Transverse colon (tissue), 4 donors: ENCODE measurements at regions not wholly inside any gene's neighbourhood (a gene's known extent, or its start where the extent isn't known, plus 50 kb on each side); places are given as distances from the start of the nearest gene placed in this dataset.

Source experiments
- DNase-seq: peaks from one replicate; pipeline ENCODE4 v3.0.0-alpha.2; 2019
- H3K27ac ChIP-seq, 4 donors: fragments of 200-600 bp; sonication (generic); 2 replicates each; pipeline ENCODE4 v1.5.1; 2016 to 2018; ENCODE audit warnings: inconsistent platforms in 4 of 4
- H3K27me3 ChIP-seq: fragments of 200-600 bp; sonication (generic); 2 replicates; pipeline ENCODE4 v1.5.1; 2017; ENCODE audit warnings: inconsistent platforms
- H3K36me3 ChIP-seq, 4 donors: fragments of 200-600 bp; sonication (generic); 2 replicates each; pipeline ENCODE4 v1.5.1; 2017 to 2019; ENCODE audit warnings: inconsistent platforms in 4 of 4
- H3K4me1 ChIP-seq, 4 donors: fragments of 200-600 bp; sonication (generic); 2 replicates each; pipeline ENCODE4 v1.5.1; 2017 to 2020; ENCODE audit warnings: inconsistent platforms in 4 of 4
- H3K4me3 ChIP-seq, 4 donors: fragments of 200-600 bp; sonication (generic); 1 replicate in 1 of 4; 2 replicates in 3 of 4; pipeline versions ENCODE4 v1.5.1 to v1.6.1; 2017 to 2019; ENCODE audit warnings: inconsistent platforms in 4 of 4
- H3K9me3 ChIP-seq, 2 donors: fragments of 200-600 bp; sonication (generic); 2 replicates each; pipeline ENCODE4 v1.5.1; 2017 to 2019; ENCODE audit warnings: inconsistent platforms in 2 of 2
- CTCF ChIP-seq, 5 experiments: fragments of 200-600 bp in 3 of 5; fragments of 450-650 bp in 2 of 5; sonication (generic) in 3 of 5; IDR thresholded peaks; 1 replicate in 2 of 5; 2 replicates in 3 of 5; pipeline ENCODE4 v1.5.1; 2016 to 2017; ENCODE audit warnings: antibody characterized with exemption in 5 of 5, inconsistent platforms in 3 of 5, mild to moderate bottlenecking in 2 of 5, moderate library complexity in 1 of 5
- EP300 ChIP-seq: sonication (generic); formaldehyde crosslinking; IDR thresholded peaks from one replicate; pipeline ENCODE4 v1.6.1; 2017; ENCODE audit warnings: antibody characterized with exemption, low read depth
- POLR2A ChIP-seq: fragments of 450-650 bp; IDR thresholded peaks from one replicate; pipeline ENCODE4 v1.6.1; 2016; ENCODE audit warnings: antibody characterized with exemption, mild to moderate bottlenecking, moderate library complexity
- POLR2AphosphoS5 ChIP-seq, 3 donors: sonication (generic); formaldehyde crosslinking; IDR thresholded peaks; one replicate each; pipeline ENCODE4 v1.6.1; 2016; ENCODE audit warnings: antibody characterized with exemption in 3 of 3
- WGBS, 2 donors: methylation state at CpG; one replicate each; pipeline ENCODE4 v1.1.5; 2018; ENCODE audit warnings: low coverage in 1 of 2; 5-methylcytosine and 5-hydroxymethylcytosine counted together
- in situ Hi-C, 4 donors: fragments of 200-750 bp; cut with MboI; loops; one replicate each; pipeline versions ENCODE4 v1.15.0 to v1.15.1; 2017; ENCODE audit warnings: low sequenced_read_pairs in 3 of 4, low pct_ligation_motif_present in 1 of 4, low pct_unique_long_range_greater_than_20kb in 1 of 4
- intact Hi-C: fragments of 100-400 bp; cut with DNase I; formaldehyde crosslinking; loops from one replicate; pipeline ENCODE4 v1.15.1; 2023; ENCODE audit warnings: low total_unique reads

- no peaks in the 10 kb centered on the region for H3K9me3 ChIP-seq
- H3K4me3 ChIP-seq = no peak overlapping the region
- peaks cover 0 to 7% (median 0%) of the 10 kb centered on the region in 4 donors for H3K4me1 ChIP-seq
- intact Hi-C loops (no loop called here), in situ Hi-C loops (no loop called here)
- H3K27ac ChIP-seq = no peak overlapping the region
- TF ChIP-seq CTCF (IDR thresholded peaks at IDR 0.05) = no peak
- no peak for TF ChIP-seq POLR2AphosphoS5 (IDR thresholded peaks at IDR 0.05)
- TF ChIP-seq POLR2A = no peak
- TF ChIP-seq EP300 = no peak
- 37 to 86% methylated on average over 2 to 3 of the region's 3 CpGs for WGBS, 2 donors
- no peaks in the 10 kb centered on the region for H3K36me3 ChIP-seq
- DNase-seq = no peak
- no peaks in the 10 kb centered on the region for H3K27me3 ChIP-seq
These were observed 173.7 kb upstream of the LEF1 start for GRCh38 chr4:108342325-108342970.

- no peaks in the 10 kb centered on the region for H3K9me3 ChIP-seq
- intact Hi-C loops = no loop called here
- no peak for TF ChIP-seq POLR2AphosphoS5 (IDR thresholded peaks at IDR 0.05)
- TF ChIP-seq POLR2A = no peak
- no peak for TF ChIP-seq EP300
- TF ChIP-seq CTCF (IDR thresholded peaks at IDR 0.05) = no peak
- no peak overlapping the region for H3K4me3 ChIP-seq
- no peaks in the 10 kb centered on the region for H3K36me3 ChIP-seq
- no peak for DNase-seq
- peaks cover 0 to 7% (median 0%) of the 10 kb centered on the region in 4 donors for H3K4me1 ChIP-seq
- WGBS, 2 donors = 60 to 67% methylated on average over 1 of the region's 1 CpG
- H3K27me3 ChIP-seq = no peaks in the 10 kb centered on the region
- H3K27ac ChIP-seq = no peak overlapping the region
- in situ Hi-C loops = no loop called here
These were observed 169.2 kb upstream of the LEF1 start for GRCh38 chr4:108337923-108338322.

GRCh38 chr4:108336076-108336475 lies 167.3 kb upstream of the LEF1 start:
- Histone ChIP-seq H3K9me3 (no peaks in the 10 kb centered on the region), H3K4me3 (no peak overlapping the region), H3K27me3 (no peaks in the 10 kb centered on the region), H3K36me3 (no peaks in the 10 kb centered on the region), H3K27ac (no peak overlapping the region), H3K4me1 (peaks cover 0 to 11% (median 0%) of the 10 kb centered on the region in 4 donors)
- TF ChIP-seq CTCF (IDR thresholded peaks at IDR 0.05) (no peak), EP300 (no peak), POLR2A (no peak), POLR2AphosphoS5 (IDR thresholded peaks at IDR 0.05) (no peak)
- intact Hi-C loops (no loop called here), in situ Hi-C loops (no loop called here)
- no peak for DNase-seq

GRCh38 chr4:108335081-108335480 lies 166.3 kb upstream of the LEF1 start:
- H3K27me3 ChIP-seq = no peaks in the 10 kb centered on the region
- in situ Hi-C loops = no loop called here
- no peak for DNase-seq
- intact Hi-C loops = no loop called here
- no peaks in the 10 kb centered on the region for H3K36me3 ChIP-seq
- H3K27ac ChIP-seq = no peak overlapping the region
- H3K4me3 ChIP-seq = no peak overlapping the region
- peaks cover 0 to 11% (median 0%) of the 10 kb centered on the region in 4 donors for H3K4me1 ChIP-seq
- H3K9me3 ChIP-seq = no peaks in the 10 kb centered on the region
- TF ChIP-seq POLR2A = no peak
- no peak for TF ChIP-seq EP300
- no peak for TF ChIP-seq POLR2AphosphoS5 (IDR thresholded peaks at IDR 0.05)
- TF ChIP-seq CTCF (IDR thresholded peaks at IDR 0.05) = no peak
- WGBS, 2 donors = 50 to 80% methylated on average over 1 to 7 of the region's 7 CpGs
